ENCODE measurements at regions not wholly inside any gene's neighbourhood (a gene's known extent, or its start where the extent isn't known, plus 50 kb on each side); places are given as distances from the start of the nearest gene placed in this dataset.

DNA sequence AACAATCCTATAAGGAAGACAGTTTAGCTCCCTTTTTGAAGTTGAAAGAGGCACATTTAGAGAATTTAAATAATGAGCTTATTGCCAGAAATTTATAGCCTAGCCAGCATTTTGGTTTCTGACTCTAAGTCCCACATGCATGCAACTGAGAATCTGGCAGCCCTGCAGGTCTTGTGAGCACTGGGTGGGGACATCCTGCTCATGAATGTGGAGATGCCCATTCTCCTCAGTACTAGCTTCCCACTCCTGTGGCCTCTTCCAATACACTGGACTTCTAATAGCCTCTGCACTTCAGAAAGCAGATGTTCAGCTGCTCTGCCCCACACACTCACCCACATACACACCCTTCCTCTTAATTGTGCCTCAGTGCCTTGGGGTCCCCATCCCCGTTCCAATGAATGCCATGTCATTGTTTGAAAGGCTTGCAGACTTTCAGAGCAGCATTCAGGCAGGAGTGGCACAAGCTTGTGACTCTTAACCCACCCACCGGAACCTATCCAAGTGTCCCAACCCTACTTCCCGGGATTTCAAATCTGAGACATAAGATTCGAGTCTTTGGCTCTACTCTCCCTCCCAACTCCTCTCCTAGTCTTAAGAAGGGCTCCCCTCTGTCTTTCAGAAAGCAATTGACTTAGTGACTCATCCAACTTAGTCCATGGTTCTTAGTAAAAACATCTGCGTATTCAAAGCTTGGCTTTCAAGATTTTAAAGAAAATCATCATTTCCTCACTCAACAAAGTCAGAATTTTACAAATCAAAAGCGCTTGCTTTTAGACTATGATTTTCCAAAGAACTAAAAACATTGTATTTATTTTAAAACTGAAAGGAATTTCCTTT lies 80.0 kb upstream of the FREM2 start:
- no peak for DNase-seq

GRCh38 chr13:38617936-38618335 lies 68.9 kb upstream of the FREM2 start:
- no peak for DNase-seq

DNA sequence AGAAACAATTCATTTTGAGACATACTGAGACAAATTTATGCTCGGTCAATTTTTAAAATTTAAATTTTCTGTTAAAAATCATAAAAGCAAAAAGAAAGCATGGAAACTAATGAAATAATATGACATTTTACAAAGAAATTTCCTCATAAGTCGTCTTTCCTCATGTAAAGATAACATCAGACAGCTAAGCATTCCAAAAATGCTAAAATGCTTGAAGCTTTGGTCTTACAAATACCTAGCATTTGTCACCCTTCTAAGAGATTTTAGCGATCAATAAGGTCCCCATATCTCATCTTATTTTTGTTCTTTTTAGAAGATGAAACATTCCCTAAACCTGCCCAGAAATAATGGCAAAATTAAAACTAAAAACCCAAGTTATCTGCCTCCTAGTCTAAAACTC lies 68.5 kb upstream of the FREM2 start:
- DNase-seq, result no peak

- DNase-seq, result no peak
These were observed 68.0 kb upstream of the FREM2 start for GRCh38 chr13:38618881-38619280.

GRCh38 chr13:38620876-38621275 lies 66.0 kb upstream of the FREM2 start:
- DNase-seq, result no peak

DNA sequence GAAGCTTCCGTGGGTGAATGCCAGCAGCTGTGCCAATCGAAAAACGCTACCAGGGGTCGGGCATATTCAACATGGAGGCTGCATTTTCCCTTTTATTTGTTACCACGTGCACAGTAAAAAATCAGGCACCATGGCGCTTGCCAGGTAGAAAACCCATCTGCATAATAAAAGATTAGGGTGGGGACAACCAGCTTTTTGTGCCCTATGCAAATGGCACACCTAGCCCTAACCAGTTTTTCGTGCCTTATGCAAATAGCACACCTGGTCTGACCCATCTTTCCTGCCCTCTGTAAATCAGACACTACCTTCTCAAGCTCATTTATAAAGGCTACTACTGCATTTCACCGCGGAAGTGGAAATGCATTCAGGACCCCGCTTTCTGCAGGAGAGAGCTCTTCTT lies 62.1 kb upstream of the FREM2 start:
- peak in 1 of 56 donors; percentile 2 for DNase-seq

- no peak for DNase-seq
These were observed 58.3 kb upstream of the FREM2 start for GRCh38 chr13:38628554-38628953.

GRCh38 chr13:38630780-38631179 lies 56.1 kb upstream of the FREM2 start:
- no peak for DNase-seq

- DNase-seq, result no peak
These were observed 51.8 kb upstream of the FREM2 start for GRCh38 chr13:38635030-38635429.

DNA sequence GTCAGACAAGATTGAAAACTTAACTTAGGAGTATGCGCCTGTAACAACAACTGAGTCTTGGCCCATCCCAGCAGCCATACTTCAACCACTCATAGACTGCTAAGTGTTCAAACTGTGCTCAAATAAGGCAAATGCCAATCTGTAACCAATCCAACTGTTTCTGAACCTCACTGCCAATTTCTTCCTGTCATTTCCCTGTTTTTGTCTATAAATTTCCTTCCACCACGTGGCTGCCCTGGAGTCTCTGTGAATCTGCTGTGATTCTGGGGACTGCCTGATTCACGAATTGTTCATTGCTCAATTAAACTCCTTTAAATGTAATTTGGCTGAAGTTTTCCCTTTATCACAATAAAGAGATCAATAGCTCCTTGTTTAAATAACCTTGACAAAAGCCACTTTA lies 50.8 kb upstream of the FREM2 start:
- no peak for DNase-seq

GRCh38 chr13:38636761-38637160 lies 50.1 kb upstream of the FREM2 start:
- DNase-seq, result no peak

All from nucleus accumbens (tissue), 56 donors.